ENCODE measurements at regions not wholly inside any gene's neighbourhood (a gene's known extent, or its start where the extent isn't known, plus 50 kb on each side); places are given as distances from the start of the nearest gene placed in this dataset.
"Not testable (repeated sequence)": the region's sequence is repeated elsewhere in the genome, so short reads cannot be mapped to it uniquely, and the experiment has no call there.

DNA sequence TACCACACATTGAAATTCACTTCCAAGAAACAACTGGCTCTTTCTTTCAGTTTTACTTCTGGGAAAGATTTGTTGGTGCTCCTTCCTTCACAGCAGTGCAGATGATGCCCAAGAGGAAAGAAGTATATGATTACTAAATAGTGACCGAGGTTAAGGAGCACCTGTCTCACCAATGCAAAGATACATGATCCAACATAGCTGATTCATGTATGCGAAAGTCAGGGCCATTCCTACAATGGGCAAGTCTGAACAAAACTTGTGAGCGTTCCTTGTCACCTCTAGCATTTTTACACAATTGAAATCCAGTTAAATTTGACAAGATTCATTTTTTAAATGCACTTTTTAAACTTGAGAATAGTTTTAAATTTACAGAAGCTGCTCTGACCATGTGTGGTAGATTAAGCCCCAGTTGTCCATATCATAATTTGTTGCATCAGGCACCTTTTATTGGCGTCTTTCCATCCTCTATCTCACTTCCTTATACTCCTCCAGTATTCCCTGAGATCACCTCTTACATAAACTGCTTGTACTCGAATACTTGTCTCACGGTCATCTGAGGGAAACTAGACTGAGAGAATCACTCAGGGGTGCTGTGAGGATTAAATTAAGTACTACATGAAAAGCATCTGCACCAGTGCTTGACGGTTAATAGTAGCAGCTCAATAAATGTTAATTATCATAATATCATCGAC lies 438.8 kb upstream of the CDH20 start:
- DNase-seq, result no peak

DNA sequence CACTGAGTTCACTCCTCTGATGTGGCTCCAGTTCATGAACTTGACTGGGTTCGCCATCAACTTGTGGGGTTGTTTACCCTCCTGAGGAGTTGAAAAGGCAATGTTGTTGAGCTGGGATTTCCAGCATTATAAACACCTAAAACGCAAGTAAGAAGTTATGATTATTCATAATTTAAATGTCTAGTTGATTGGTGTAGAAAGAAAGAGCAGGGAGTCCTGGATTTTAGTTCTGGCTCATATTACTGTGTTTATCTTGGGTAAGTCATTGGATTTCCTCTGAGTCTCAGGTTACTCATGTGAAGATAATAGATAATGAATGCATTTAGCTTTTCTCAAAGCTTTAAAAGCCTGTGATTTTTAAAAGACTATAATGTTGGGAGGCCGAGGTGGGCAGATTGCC lies 438.0 kb upstream of the CDH20 start:
- no peak for DNase-seq

DNA sequence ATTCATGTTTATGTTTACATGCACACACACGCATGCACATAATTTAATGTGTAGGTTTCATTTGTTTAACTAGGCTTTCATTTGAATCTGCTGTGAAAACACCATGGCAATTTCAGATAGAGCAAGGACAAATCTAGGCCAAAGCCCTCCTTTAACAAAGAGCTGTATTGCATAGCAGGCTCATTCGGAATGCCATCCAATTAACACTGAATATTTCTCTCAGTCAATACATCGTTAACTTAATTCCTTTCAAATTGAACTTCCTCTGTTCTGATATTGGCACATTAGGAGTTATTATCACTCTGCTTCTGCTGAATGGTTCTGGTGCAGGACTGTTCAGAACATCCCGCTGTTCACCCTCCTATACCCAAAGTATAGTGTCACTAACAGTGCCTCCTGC lies 435.1 kb upstream of the CDH20 start:
- DNase-seq, result peak; percentile 91 to 93

DNA sequence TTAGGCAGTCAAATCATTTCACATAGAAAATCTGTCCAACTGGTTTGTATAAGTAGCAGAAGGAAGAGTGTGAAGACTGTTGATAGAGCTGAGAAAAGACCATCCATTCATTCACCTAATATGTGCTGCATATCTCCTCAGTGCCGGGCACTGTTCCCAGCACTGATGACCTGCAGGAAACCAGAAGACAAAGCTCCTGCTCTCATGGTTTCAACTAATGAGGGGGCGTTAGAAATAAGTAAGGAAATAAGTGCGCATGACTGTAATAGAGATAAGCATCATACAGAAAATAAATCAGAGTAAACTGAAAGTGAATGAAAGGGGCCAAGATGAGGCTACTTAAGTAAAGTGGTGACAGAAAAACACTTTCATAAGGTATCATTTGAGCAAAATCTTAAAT lies 427.5 kb upstream of the CDH20 start:
- no peak for DNase-seq

GRCh38 chr18:60910534-60910933 lies 422.7 kb upstream of the CDH20 start:
- no peak for DNase-seq

GRCh38 chr18:60911504-60911903 lies 421.7 kb upstream of the CDH20 start:
- no peak for DNase-seq

GRCh38 chr18:60915160-60915559 lies 418.1 kb upstream of the CDH20 start:
- no peak for DNase-seq

DNA sequence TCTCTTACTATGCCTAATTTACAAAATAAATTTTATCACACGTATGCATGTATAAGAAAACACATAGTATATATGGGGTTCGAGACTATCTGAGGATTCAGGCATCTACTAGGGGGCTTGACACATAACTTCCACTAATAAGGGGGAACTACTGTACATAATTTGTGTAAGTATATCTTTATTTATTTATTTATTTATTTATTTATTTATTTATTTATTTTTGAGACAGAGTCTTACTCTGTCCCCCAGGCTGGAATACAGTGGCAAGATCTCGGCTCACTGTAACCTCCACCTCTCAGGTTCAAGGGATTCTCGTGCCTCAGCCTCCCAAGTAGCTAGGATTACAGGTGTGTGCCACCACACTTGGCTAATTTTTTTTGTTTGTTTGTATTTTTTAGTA lies 414.4 kb upstream of the CDH20 start:
- DNase-seq, result not testable (repeated sequence)

GRCh38 chr18:60925892-60926291 lies 407.3 kb upstream of the CDH20 start:
- no peak for DNase-seq

GRCh38 chr18:60929966-60930365 lies 403.3 kb upstream of the CDH20 start:
- no peak for DNase-seq

DNA sequence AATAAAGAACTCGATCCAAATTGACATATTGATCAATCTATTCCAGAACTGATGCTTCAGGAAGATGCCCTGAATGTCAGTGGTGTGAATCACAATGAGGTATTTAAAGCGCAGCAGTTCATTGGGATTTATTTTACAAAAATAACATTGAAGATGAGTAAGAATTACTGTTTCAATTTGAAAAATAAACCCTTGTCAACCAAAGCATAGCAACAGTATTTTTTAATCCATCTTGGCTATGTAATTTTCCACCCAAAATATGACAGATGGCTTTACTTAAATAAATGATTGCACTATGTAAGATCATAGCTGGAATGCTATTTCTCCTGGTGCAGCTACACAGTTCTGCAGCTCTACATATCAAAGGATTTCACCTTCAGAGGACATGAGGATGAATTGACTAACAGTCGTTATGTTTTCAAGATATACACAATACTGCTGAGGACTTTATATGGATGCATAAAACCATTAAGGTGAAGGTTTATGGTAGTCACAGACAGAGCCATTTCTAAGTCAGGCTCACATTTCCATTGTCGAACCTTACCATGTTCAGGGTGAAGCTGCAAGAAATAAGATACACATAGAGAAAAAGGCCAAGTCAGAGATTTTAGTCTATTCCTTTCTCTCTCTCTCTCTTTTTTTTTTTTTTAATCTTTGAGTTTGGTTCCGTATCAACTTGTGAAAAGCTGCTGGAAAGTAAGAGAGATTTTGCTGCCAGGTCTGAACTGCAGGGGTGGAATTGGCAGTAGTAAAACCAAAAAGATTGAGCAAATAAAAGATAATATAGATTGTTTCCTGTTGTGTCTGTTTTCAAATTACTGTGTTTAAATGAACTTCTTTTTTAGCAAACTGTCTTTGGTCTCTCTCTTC lies 398.0 kb upstream of the CDH20 start:
- no peak for DNase-seq

GRCh38 chr18:60936101-60936500 lies 397.1 kb upstream of the CDH20 start:
- DNase-seq, result no peak

GRCh38 chr18:60943297-60943696 lies 389.9 kb upstream of the CDH20 start:
- no peak for DNase-seq

GRCh38 chr18:60950634-60951033 lies 382.6 kb upstream of the CDH20 start:
- DNase-seq, result no peak

DNA sequence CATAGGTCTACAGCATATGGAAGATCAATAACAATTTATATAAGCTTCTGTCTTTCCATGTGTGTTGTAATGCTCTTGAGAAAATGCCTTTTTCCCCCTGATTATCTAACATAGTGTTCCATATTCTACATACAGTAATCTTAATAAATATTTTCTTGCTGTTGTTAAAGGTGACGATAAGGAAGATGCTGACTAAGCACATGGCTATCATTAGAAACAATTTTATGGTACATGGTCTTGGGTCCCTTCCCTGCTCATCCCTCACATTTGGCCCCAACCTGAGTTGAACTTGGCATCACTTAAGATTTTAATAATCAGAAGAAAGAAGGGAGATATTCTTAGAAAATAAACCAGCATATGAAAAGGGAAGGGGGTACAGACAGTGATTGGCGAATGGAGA lies 382.1 kb upstream of the CDH20 start:
- no peak for DNase-seq

DNA sequence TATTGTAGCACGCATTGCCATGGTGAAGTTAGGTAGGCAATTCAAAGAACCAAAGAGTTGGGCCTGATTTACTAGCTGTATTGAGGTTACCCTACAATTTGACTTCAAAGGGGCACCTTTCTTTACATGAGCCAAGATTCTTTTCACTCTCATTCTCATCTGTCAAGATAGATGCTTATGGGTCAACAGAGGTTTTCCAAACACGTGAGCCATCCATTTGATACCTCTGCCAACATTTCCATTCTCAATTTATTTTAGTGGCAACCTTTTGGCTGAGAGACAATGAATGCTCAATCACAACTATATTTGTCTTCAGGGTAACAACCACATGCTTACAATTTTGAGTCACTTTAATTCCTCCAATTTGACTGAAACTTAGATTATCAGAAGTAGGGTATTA lies 370.6 kb upstream of the CDH20 start:
- peak; percentile 20 to 46 for DNase-seq

GRCh38 chr18:60965856-60966255 lies 367.4 kb upstream of the CDH20 start:
- DNase-seq, result no peak

DNA sequence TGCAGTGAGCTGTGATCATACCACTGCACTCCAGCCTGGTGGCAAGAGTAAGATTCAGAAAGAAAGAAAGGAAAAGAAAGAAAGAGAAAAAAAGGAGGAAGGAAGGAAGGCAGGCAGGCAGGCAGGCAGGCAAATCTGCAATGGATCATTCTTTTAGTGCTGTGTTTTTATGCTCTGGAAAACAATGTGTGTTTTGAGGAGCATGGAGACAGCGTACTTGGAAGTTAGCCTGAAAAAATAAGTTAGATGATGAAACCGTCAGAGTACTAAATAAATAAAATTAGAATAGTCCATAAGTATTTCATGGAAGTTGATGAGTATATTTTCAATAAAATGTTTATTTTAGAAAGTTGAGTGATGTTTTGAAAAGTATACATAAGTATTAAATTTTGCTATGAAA lies 366.4 kb upstream of the CDH20 start:
- DNase-seq, result no peak

DNA sequence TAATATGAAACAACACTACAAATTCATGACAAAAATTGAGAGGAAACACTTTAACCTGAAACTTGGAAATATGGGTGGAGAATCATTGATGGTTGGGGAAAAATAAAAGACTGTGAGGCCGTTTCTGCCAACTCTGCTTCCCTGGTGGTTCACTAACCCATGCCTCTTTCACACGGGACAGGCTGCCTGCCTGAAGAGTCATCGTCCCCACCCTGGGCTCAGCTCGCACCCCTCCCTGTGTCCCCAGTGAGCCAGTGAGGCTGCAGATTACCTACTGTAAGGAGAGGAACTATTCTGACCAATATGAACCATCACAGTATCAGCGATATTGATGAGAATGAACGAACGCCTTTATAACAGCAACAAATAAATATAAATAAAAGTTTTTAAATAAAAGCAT lies 357.8 kb upstream of the CDH20 start:
- no peak for DNase-seq

DNA sequence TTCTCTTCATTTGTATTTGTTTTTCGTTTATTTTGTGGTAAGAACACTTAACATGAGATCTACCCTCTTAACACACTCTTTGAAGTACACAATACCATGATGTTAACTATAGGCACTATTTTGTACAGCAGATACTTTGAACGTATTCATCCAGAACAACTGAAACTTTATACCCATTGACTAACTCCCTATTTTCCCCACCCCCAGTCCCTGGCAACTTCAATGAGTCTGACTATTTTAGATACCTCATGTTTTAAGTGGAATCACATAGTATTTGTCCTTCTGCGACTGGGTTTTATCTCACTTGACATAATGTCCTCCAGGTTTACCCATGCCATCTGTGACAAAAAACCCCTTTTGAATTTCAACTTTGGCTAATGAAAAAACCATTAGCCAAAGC lies 356.3 kb upstream of the CDH20 start:
- no peak for DNase-seq

- DNase-seq, result no peak
Observed at GRCh38 chr18:60978338-60978737, 354.9 kb upstream of the CDH20 start.

GRCh38 chr18:60980422-60981005 lies 352.7 kb upstream of the CDH20 start:
- no peak for DNase-seq

DNA sequence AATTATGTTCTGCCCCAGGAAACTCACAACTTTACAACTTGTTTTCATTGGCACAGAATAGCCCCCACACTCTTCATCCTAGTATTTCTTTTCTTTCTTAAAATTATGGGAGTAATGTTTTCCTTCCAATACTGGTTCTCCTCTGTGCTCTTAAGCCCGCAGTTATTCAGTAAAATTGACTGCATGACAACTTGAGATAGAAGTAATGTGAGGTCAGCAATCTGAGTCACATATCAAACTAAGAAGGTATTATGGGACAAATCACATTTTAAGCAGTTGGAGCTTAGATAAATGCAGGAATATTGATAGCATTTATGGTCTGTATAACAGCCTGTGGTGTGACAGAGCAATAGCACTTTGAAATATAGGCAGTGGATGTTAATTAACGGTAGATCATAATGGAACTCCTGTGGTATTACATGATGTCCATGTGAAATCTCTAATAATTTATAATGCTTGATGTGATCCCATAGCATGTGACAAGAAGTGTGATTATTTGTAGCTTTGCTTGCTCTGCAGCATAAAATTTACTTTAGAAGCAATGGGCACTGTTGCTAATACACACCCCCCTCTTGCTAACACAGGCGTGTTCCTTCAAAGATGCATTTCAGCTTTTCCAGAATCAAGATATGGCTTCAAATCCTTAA lies 351.4 kb upstream of the CDH20 start:
- no peak for DNase-seq

DNA sequence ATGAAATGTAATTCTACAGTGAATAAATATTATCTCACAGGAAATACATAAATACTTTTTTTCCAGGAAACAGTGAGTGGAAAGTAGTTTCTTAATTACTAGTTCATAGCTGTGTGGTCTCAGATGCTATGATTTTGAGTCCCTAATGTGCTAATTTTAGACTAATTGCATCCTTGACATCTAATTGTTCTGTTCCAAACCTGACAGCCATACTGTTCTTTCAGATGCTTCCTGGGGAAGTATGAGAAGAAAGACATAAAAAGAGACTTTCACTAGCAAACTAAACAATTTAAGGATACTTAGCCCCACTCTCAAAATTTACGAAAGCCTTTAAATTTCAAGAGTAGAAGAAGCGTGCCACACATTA lies 350.9 kb upstream of the CDH20 start:
- no peak for DNase-seq

Measured in NCI-H1930 (cell line).